ENCODE measurements at regions not wholly inside any gene's neighbourhood (a gene's known extent, or its start where the extent isn't known, plus 50 kb on each side); places are given as distances from the start of the nearest gene placed in this dataset.

- H3K27me3 ChIP-seq (ENCODE audit: control insufficient read depth in 1 of 2, insufficient read depth in 2 of 2, low read length in 1 of 2) = no peaks in the 10 kb centered on the region
- no peak for ATAC-seq (ENCODE audit: low FRiP score)
- H3K9me3 ChIP-seq (ENCODE audit: control insufficient read depth, low read length) = no peaks in the 10 kb centered on the region
- DNase-seq = no peak
- WGBS, 2 donors = 92 to 94% methylated on average over 1 of the region's 1 CpG
- H3K36me3 ChIP-seq (ENCODE audit: control insufficient read depth in 1 of 2, insufficient read depth in 2 of 2, low read length in 1 of 2) = no peaks in the 10 kb centered on the region
- intact Hi-C loops (cut with DNase I) = no loop called here
- no peak overlapping the region for H3K27ac ChIP-seq (ENCODE audit: low read depth in 1 of 2, low read length in 2 of 2)
- H3K4me3 ChIP-seq (ENCODE audit: low read length in 2 of 2) = no peak overlapping the region
- H3K4me1 ChIP-seq (ENCODE audit: control insufficient read depth in 1 of 2, insufficient read depth in 2 of 2, low read length in 2 of 2) = no peaks in the 10 kb centered on the region
Measured at GRCh38 chr18:61719671-61720070, 173.1 kb downstream of the RNF152 start.

- intact Hi-C loops (cut with DNase I) = no loop called here
- 88 to 89% methylated on average over 3 of the region's 3 CpGs for WGBS, 2 donors
- ATAC-seq (ENCODE audit: low FRiP score) (no peak), DNase-seq (no peak)
- Histone ChIP-seq H3K27me3 (ENCODE audit: control insufficient read depth in 1 of 2, insufficient read depth in 2 of 2, low read length in 1 of 2) (no peaks in the 10 kb centered on the region), H3K9me3 (ENCODE audit: control insufficient read depth, low read length) (no peaks in the 10 kb centered on the region), H3K4me3 (ENCODE audit: low read length in 2 of 2) (no peak overlapping the region), H3K4me1 (ENCODE audit: control insufficient read depth in 1 of 2, insufficient read depth in 2 of 2, low read length in 2 of 2) (no peaks in the 10 kb centered on the region), H3K36me3 (ENCODE audit: control insufficient read depth in 1 of 2, insufficient read depth in 2 of 2, low read length in 1 of 2) (no peaks in the 10 kb centered on the region), H3K27ac (ENCODE audit: low read depth in 1 of 2, low read length in 2 of 2) (no peak overlapping the region)
Measured at GRCh38 chr18:61718944-61719343, 173.9 kb downstream of the RNF152 start.

GRCh38 chr18:61714421-61714820 lies 178.4 kb downstream of the RNF152 start:
- Histone ChIP-seq H3K27me3 (ENCODE audit: control insufficient read depth in 1 of 2, insufficient read depth in 2 of 2, low read length in 1 of 2) (no peaks in the 10 kb centered on the region), H3K36me3 (ENCODE audit: control insufficient read depth in 1 of 2, insufficient read depth in 2 of 2, low read length in 1 of 2) (no peaks in the 10 kb centered on the region), H3K9me3 (ENCODE audit: control insufficient read depth, low read length) (peaks cover 2% of the 10 kb centered on the region), H3K4me3 (ENCODE audit: low read length in 2 of 2) (no peak overlapping the region), H3K27ac (ENCODE audit: low read depth in 1 of 2, low read length in 2 of 2) (no peak overlapping the region), H3K4me1 (ENCODE audit: control insufficient read depth in 1 of 2, insufficient read depth in 2 of 2, low read length in 2 of 2) (no peaks in the 10 kb centered on the region)
- DNase-seq (no peak), ATAC-seq (ENCODE audit: low FRiP score) (no peak)
- intact Hi-C loops (cut with DNase I) = no loop called here
- WGBS, 2 donors = 100% methylated on average over 1 of the region's 1 CpG

GRCh38 chr18:61713502-61713901 lies 179.3 kb downstream of the RNF152 start:
- intact Hi-C loops (cut with DNase I) = no loop called here
- ATAC-seq (ENCODE audit: low FRiP score) (no peak), DNase-seq (no peak)
- H3K36me3 ChIP-seq (ENCODE audit: control insufficient read depth in 1 of 2, insufficient read depth in 2 of 2, low read length in 1 of 2) = no peaks in the 10 kb centered on the region
- H3K9me3 ChIP-seq (ENCODE audit: control insufficient read depth, low read length) = peaks cover 2% of the 10 kb centered on the region
- H3K27ac ChIP-seq (ENCODE audit: low read depth in 1 of 2, low read length in 2 of 2) = no peak overlapping the region
- no peaks in the 10 kb centered on the region for H3K4me1 ChIP-seq (ENCODE audit: control insufficient read depth in 1 of 2, insufficient read depth in 2 of 2, low read length in 2 of 2)
- no peaks in the 10 kb centered on the region for H3K27me3 ChIP-seq (ENCODE audit: control insufficient read depth in 1 of 2, insufficient read depth in 2 of 2, low read length in 1 of 2)
- H3K4me3 ChIP-seq (ENCODE audit: low read length in 2 of 2) = no peak overlapping the region

- Histone ChIP-seq H3K9me3 (ENCODE audit: control insufficient read depth, low read length) (peaks cover 2% of the 10 kb centered on the region), H3K36me3 (ENCODE audit: control insufficient read depth in 1 of 2, insufficient read depth in 2 of 2, low read length in 1 of 2) (no peaks in the 10 kb centered on the region), H3K4me1 (ENCODE audit: control insufficient read depth in 1 of 2, insufficient read depth in 2 of 2, low read length in 2 of 2) (no peaks in the 10 kb centered on the region), H3K27ac (ENCODE audit: low read depth in 1 of 2, low read length in 2 of 2) (no peak overlapping the region), H3K4me3 (ENCODE audit: low read length in 2 of 2) (no peak overlapping the region), H3K27me3 (ENCODE audit: control insufficient read depth in 1 of 2, insufficient read depth in 2 of 2, low read length in 1 of 2) (no peaks in the 10 kb centered on the region)
- no peak for ATAC-seq (ENCODE audit: low FRiP score)
- no peak for DNase-seq
- intact Hi-C loops (cut with DNase I) = no loop called here
- 84 to 93% methylated on average over 1 of the region's 1 CpG for WGBS, 2 donors
Measured at GRCh38 chr18:61710082-61710620, 182.7 kb downstream of the RNF152 start.

- no peak for ATAC-seq (ENCODE audit: low FRiP score)
Measured at GRCh38 chr18:61706276-61706915, 186.4 kb downstream of the RNF152 start.

GRCh38 chr18:61703508-61703907 lies 189.3 kb downstream of the RNF152 start:
- no peaks in the 10 kb centered on the region for H3K36me3 ChIP-seq (ENCODE audit: control insufficient read depth in 1 of 2, insufficient read depth in 2 of 2, low read length in 1 of 2)
- no peak overlapping the region for H3K4me3 ChIP-seq (ENCODE audit: low read length in 2 of 2)
- H3K4me1 ChIP-seq (ENCODE audit: control insufficient read depth in 1 of 2, insufficient read depth in 2 of 2, low read length in 2 of 2) = peaks cover 0 to 4% of the 10 kb centered on the region in 2 donors
- no peaks in the 10 kb centered on the region for H3K27me3 ChIP-seq (ENCODE audit: control insufficient read depth in 1 of 2, insufficient read depth in 2 of 2, low read length in 1 of 2)
- intact Hi-C loops (cut with DNase I) = loop anchor here (5.0 kb wide), 2 partner anchors 34 to 39 kb away; no protein-coding TSS in a partner anchor
- peaks cover 1% of the 10 kb centered on the region for H3K9me3 ChIP-seq (ENCODE audit: control insufficient read depth, low read length)
- H3K27ac ChIP-seq (ENCODE audit: low read depth in 1 of 2, low read length in 2 of 2) = peak overlapping the region in 1 of 2 donors; percentile 44
- ATAC-seq (ENCODE audit: low FRiP score) (no peak), DNase-seq (no peak)

More at GRCh38 chr18:61706276-61706915, 186.4 kb downstream of the RNF152 start:
- 22 to 28% methylated on average over 3 of the region's 3 CpGs for WGBS, 2 donors
- intact Hi-C loops (cut with DNase I) = no loop called here
- no peaks in the 10 kb centered on the region for H3K36me3 ChIP-seq (ENCODE audit: control insufficient read depth in 1 of 2, insufficient read depth in 2 of 2, low read length in 1 of 2)
- no peak overlapping the region for H3K4me3 ChIP-seq (ENCODE audit: low read length in 2 of 2)
- DNase-seq = no peak
- H3K9me3 ChIP-seq (ENCODE audit: control insufficient read depth, low read length) = peaks cover 4% of the 10 kb centered on the region
- H3K27me3 ChIP-seq (ENCODE audit: control insufficient read depth in 1 of 2, insufficient read depth in 2 of 2, low read length in 1 of 2) = no peaks in the 10 kb centered on the region
- H3K27ac ChIP-seq (ENCODE audit: low read depth in 1 of 2, low read length in 2 of 2) = no peak overlapping the region
- peaks cover 0 to 2% of the 10 kb centered on the region in 2 donors for H3K4me1 ChIP-seq (ENCODE audit: control insufficient read depth in 1 of 2, insufficient read depth in 2 of 2, low read length in 2 of 2)

- WGBS, 2 donors = 4 to 10% methylated on average over 3 of the region's 3 CpGs
- no peaks in the 10 kb centered on the region for H3K36me3 ChIP-seq (ENCODE audit: control insufficient read depth in 1 of 2, insufficient read depth in 2 of 2, low read length in 1 of 2)
- ATAC-seq (ENCODE audit: low FRiP score) = peak; percentile 76
- peaks cover 0 to 4% of the 10 kb centered on the region in 2 donors for H3K4me1 ChIP-seq (ENCODE audit: control insufficient read depth in 1 of 2, insufficient read depth in 2 of 2, low read length in 2 of 2)
- H3K27me3 ChIP-seq (ENCODE audit: control insufficient read depth in 1 of 2, insufficient read depth in 2 of 2, low read length in 1 of 2) = no peaks in the 10 kb centered on the region
- H3K9me3 ChIP-seq (ENCODE audit: control insufficient read depth, low read length) = peaks cover 1% of the 10 kb centered on the region
- DNase-seq = no peak
- intact Hi-C loops (cut with DNase I) = loop anchor here (5.0 kb wide), 2 partner anchors 35 to 40 kb away; no protein-coding TSS in a partner anchor
- peak overlapping the region; percentile 64 to 84 for H3K27ac ChIP-seq (ENCODE audit: low read depth in 1 of 2, low read length in 2 of 2)
- H3K4me3 ChIP-seq (ENCODE audit: low read length in 2 of 2) = no peak overlapping the region
Measured at GRCh38 chr18:61702007-61702406, 190.8 kb downstream of the RNF152 start.

- Histone ChIP-seq H3K27ac (ENCODE audit: low read depth in 1 of 2, low read length in 2 of 2) (no peak overlapping the region), H3K9me3 (ENCODE audit: control insufficient read depth, low read length) (peaks cover 3% of the 10 kb centered on the region), H3K36me3 (ENCODE audit: control insufficient read depth in 1 of 2, insufficient read depth in 2 of 2, low read length in 1 of 2) (no peaks in the 10 kb centered on the region), H3K4me1 (ENCODE audit: control insufficient read depth in 1 of 2, insufficient read depth in 2 of 2, low read length in 2 of 2) (peaks cover 0 to 4% of the 10 kb centered on the region in 2 donors), H3K4me3 (ENCODE audit: low read length in 2 of 2) (no peak overlapping the region), H3K27me3 (ENCODE audit: control insufficient read depth in 1 of 2, insufficient read depth in 2 of 2, low read length in 1 of 2) (no peaks in the 10 kb centered on the region)
- 89 to 94% methylated on average over 5 of the region's 5 CpGs for WGBS, 2 donors
- ATAC-seq (ENCODE audit: low FRiP score) (no peak), DNase-seq (no peak)
- intact Hi-C loops (cut with DNase I) = loop anchor here (5.0 kb wide), 2 partner anchors 38 to 43 kb away; no protein-coding TSS in a partner anchor
Measured at GRCh38 chr18:61699397-61700110, 193.3 kb downstream of the RNF152 start.
